ENCODE measurements at regions not wholly inside any gene's neighbourhood (a gene's known extent, or its start where the extent isn't known, plus 50 kb on each side); places are given as distances from the start of the nearest gene placed in this dataset.

- TF ChIP-seq CTCF (IDR thresholded peaks at IDR 0.05; ENCODE audit: borderline replicate concordance, extremely low read depth, low read length, poor library complexity, severe bottlenecking), result no peak
- TF ChIP-seq EZH2 (IDR thresholded peaks at IDR 0.05; ENCODE audit: borderline replicate concordance, low read depth, low read length, severe bottlenecking), result no peak
These were observed 260.4 kb upstream of the ADRA1B start for GRCh38 chr5:159655757-159656409.
